GM12878 (cell line): ENCODE measurements at regions not wholly inside any gene's neighbourhood (a gene's known extent, or its start where the extent isn't known, plus 50 kb on each side); places are given as distances from the start of the nearest gene placed in this dataset.

Experiments
- NFYA ChIP-seq: IDR thresholded peaks from 2 replicates; pipeline ENCODE4 v1.6.1; 2011; ENCODE audit warnings: low read depth, mild to moderate bottlenecking, low read length, improper control_type of control experiment, borderline replicate concordance
- NFYB ChIP-seq: IDR thresholded peaks from 2 replicates; pipeline ENCODE4 v1.6.1; 2011; ENCODE audit warnings: low read depth, mild to moderate bottlenecking, low read length, improper control_type of control experiment, moderate library complexity; ENCODE audit not compliant: insufficient read depth
- PKNOX1 ChIP-seq: fragments of 450-650 bp; IDR thresholded peaks from 2 replicates; pipeline ENCODE4 v1.6.1; 2016; ENCODE audit warnings: mild to moderate bottlenecking
- RB1 ChIP-seq: fragments of 450-650 bp; formaldehyde crosslinking; IDR thresholded peaks from 2 replicates; pipeline ENCODE4 v1.6.1; 2017; ENCODE audit warnings: mild to moderate bottlenecking, borderline replicate concordance
- SMAD1 ChIP-seq: fragments of 450-650 bp; IDR thresholded peaks from 2 replicates; pipeline ENCODE4 v1.6.1; 2018; ENCODE audit warnings: mild to moderate bottlenecking, low read depth; ENCODE audit not compliant: partially characterized antibody
- SMC3 ChIP-seq: IDR thresholded peaks from 2 replicates; pipeline ENCODE4 v1.6.1; 2011; ENCODE audit warnings: low read length, improper control_type of control experiment, borderline replicate concordance
- WRNIP1 ChIP-seq: IDR thresholded peaks from 2 replicates; pipeline ENCODE4 v1.6.1; 2011; ENCODE audit warnings: low read depth, low read length, improper control_type of control experiment, borderline replicate concordance
- ZBTB11 ChIP-seq: fragments of 450-650 bp; formaldehyde crosslinking; IDR thresholded peaks from 2 replicates; pipeline ENCODE4 v1.5.0; 2022; ENCODE audit warnings: mild to moderate bottlenecking, missing genetic modification characterization
- TF ChIP-seq, protein P1 (sequence below): IDR thresholded peaks from 2 replicates; pipeline ENCODE4 v1.6.1; 2011; ENCODE audit warnings: low read depth, mild to moderate bottlenecking, low read length, moderate library complexity, borderline replicate concordance; ENCODE audit errors: extremely low read depth

DNA sequence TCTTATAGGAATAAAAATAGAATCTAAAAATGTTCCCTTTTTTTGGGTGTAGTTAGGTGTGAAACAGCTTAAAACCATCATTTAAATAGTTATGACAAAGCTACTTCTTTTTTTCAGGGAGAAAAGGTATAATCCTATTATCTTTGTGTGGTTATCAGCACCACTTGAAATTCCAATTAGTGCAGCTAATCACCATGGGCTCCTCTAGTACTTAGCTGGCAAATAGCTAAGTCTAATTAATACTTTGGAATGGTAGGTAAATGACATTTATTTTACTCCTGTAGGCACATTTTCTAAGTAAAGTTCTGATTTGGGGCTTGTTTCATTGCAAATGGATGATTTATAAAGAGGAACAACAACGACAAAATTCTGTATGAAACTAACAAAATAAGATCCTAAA lies 132.6 kb downstream of the OLFM4 start (continued):
- TF ChIP-seq ZBTB11 (CRISPR knock-in tag) (no peak), NFYB (no peak), NFYA (no peak), SMC3 (no peak), SMAD1 (no peak), RB1 (no peak), PKNOX1 (no peak), WRNIP1 (no peak)
- TF ChIP-seq, protein P1, sequence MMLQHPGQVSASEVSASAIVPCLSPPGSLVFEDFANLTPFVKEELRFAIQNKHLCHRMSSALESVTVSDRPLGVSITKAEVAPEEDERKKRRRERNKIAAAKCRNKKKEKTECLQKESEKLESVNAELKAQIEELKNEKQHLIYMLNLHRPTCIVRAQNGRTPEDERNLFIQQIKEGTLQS = no peak
- TF ChIP-seq, all 136 proteins: peak for 0
